NCI-H446 (cell line): ENCODE measurements at regions not wholly inside any gene's neighbourhood (a gene's known extent, or its start where the extent isn't known, plus 50 kb on each side); places are given as distances from the start of the nearest gene placed in this dataset.

ENCODE experiments used
- DNase-seq, 2 experiments: peaks; one replicate each; lab custom pipeline; 2025; lab: John Stamatoyannopoulos, UW

- DNase-seq = no peak
Measured at GRCh38 chr4:77367638-77368037, 210.6 kb downstream of the CCNG2 start.

- DNase-seq = no peak
Measured at GRCh38 chr4:77372375-77372774, 215.4 kb downstream of the CCNG2 start.

GRCh38 chr4:77375866-77376607 lies 219.0 kb downstream of the CCNG2 start:
- no peak for DNase-seq

- DNase-seq = no peak
Measured at GRCh38 chr4:77376788-77377460, 219.9 kb downstream of the CCNG2 start.

GRCh38 chr4:77384094-77384493 lies 221.5 kb upstream of the CXCL13 start:
- no peak for DNase-seq

- DNase-seq = peak; percentile 18 to 51
Measured at GRCh38 chr4:77385124-77385969, 220.3 kb upstream of the CXCL13 start.

GRCh38 chr4:77393996-77394395 lies 211.6 kb upstream of the CXCL13 start:
- DNase-seq = no peak

- no peak for DNase-seq
Measured at GRCh38 chr4:77395481-77395880, 210.1 kb upstream of the CXCL13 start.

GRCh38 chr4:77398256-77398655 lies 207.4 kb upstream of the CXCL13 start:
- no peak for DNase-seq

- no peak for DNase-seq
Measured at GRCh38 chr4:77399831-77400230, 205.8 kb upstream of the CXCL13 start.

- no peak for DNase-seq
Measured at GRCh38 chr4:77413766-77414165, 191.9 kb upstream of the CXCL13 start.

- DNase-seq = no peak
Measured at GRCh38 chr4:77415689-77416088, 189.9 kb upstream of the CXCL13 start.

- no peak for DNase-seq
Measured at GRCh38 chr4:77418333-77418732, 187.3 kb upstream of the CXCL13 start.

GRCh38 chr4:77430847-77431246 lies 174.8 kb upstream of the CXCL13 start:
- DNase-seq = no peak

- no peak for DNase-seq
Measured at GRCh38 chr4:77431546-77431945, 174.1 kb upstream of the CXCL13 start.

- no peak for DNase-seq
Measured at GRCh38 chr4:77432717-77433417, 172.8 kb upstream of the CXCL13 start.

- DNase-seq = peak in 1 of 2 experiments; percentile 31
Measured at GRCh38 chr4:77433418-77433733, 172.2 kb upstream of the CXCL13 start.

GRCh38 chr4:77434299-77435092 lies 171.1 kb upstream of the CXCL13 start:
- no peak for DNase-seq

GRCh38 chr4:77437079-77437478 lies 168.5 kb upstream of the CXCL13 start:
- no peak for DNase-seq

GRCh38 chr4:77438549-77438948 lies 167.1 kb upstream of the CXCL13 start:
- DNase-seq = no peak

GRCh38 chr4:77443941-77444340 lies 161.7 kb upstream of the CXCL13 start:
- no peak for DNase-seq
